ENCODE measurements at regions not wholly inside any gene's neighbourhood (a gene's known extent, or its start where the extent isn't known, plus 50 kb on each side); places are given as distances from the start of the nearest gene placed in this dataset.

DNA sequence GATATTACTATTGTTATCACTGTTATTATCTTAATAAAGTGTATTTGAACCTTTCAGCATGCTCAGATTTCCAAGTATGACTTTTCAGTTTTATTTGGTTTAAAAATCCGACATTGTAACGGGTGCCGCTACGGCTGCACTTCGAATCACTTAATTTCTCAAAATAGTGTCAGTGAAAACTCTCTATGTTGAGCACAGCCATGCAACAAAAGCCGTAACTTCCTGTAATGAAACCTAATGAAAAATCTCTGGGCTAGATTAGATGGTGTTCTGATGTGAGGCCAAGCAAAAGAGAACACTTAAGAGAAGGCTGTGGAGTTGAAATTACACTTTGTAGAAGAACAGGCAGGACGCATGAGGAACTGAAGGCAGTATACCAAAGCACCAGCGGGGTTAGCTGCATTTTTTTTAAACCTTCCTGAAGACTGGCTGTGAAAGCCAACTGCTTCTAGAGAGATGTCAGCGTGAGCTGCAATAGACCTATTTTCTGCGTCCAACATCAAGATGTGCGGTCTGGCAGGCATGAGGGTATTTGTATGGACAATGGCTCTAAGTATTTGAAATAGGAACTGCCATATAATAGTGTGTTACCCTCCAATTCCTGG, 1545.0 kb upstream of the GOT2 start:
- in situ Hi-C loops (cut with HindIII; ENCODE audit: low pct_unique_long_range_greater_than_20kb, low sequenced_read_pairs), result no loop called here
- TF ChIP-seq JUND (IDR thresholded peaks at IDR 0.05; ENCODE audit: low read depth), result no peak
- peak in 1 of 2 experiments; percentile 6 for DNase-seq (ENCODE audit: low read depth in 1 of 2, low spot score in 1 of 2)

DNA sequence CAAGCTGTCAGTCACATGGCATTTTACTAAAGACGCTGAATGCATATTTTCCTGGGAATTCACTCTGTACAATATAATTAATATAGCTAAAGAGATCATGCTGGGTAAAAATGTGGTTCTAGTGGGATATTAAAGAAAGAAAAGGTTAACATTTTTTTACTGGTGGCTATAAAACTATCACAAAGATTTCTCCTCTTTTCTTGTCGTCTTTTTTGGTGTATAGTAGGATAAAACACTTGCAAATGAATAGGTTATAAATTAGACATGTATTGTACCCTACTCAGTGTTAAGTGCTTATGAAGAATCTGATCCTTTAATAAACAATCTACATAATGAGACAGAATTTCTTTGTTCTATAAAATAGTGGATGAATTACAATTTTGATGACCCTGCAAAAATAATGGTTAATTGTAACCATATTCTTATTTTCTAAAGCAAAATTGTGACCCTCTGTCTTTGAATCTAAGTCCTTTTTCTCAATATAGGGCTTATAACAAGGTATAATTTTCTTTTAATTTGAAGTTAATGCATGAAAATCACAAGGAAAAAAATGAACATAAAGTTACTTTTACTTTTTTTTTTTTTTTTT, 1540.4 kb upstream of the GOT2 start:
- no peak for DNase-seq (ENCODE audit: low read depth in 1 of 2, low spot score in 1 of 2)
- TF ChIP-seq JUND (IDR thresholded peaks at IDR 0.05; ENCODE audit: low read depth), result no peak
- in situ Hi-C loops (cut with HindIII; ENCODE audit: low pct_unique_long_range_greater_than_20kb, low sequenced_read_pairs), result no loop called here

DNA sequence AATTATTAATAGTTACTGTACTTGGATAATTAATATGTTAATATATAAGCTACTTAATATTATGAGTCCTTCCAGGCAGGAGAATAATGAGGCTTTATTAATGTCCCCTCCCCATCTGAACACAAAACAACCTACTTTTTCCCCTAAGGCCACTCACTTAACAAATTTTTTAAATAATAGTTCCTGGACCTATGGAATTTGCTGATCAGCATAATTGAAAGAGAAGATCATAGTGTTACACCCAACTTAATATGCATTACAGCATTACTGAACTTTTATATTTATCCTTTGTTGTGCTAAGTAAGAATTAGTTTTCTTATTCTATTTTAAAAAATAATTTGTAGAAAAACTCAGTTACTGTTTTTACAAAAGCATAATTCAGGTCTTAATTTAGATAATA, 1537.7 kb upstream of the GOT2 start:
- no peak for DNase-seq (ENCODE audit: low read depth in 1 of 2, low spot score in 1 of 2)
- in situ Hi-C loops (cut with HindIII; ENCODE audit: low pct_unique_long_range_greater_than_20kb, low sequenced_read_pairs), result no loop called here
- no peak for TF ChIP-seq JUND (IDR thresholded peaks at IDR 0.05; ENCODE audit: low read depth)

DNA sequence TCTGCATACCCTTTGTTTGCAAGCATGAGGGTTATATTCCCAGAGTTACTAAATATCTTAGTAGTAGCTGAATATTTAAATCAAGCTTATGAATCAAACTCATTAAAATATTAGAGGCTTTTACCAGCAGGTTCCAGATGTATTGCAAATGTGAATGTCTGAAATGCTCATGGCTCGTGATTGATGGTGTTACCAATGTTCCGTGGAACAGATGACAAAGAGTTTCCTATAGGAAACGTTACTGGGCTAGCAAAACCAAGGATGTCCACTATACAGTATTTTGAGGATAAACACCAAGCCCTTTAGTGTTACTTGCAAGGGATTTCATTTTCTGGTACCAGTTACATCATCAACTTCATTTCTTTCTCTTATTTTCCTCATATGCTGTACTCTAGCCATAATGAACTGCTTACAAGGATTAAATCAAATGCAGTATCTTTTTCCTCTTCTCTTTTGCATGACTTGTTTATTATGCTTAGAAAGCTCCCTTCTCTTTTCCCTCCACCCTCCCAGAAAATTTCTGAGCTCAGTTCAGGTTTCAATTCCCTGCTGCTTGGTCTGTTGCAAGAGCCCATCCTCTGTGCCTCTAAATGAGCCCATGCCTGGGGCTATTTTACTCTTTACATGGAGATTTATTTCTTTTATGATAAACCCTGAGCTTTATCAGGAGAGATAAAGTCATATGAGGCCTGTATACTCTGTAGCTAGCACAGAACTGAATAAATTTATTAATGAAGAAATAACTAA, 1537.1 kb upstream of the GOT2 start:
- no peak for TF ChIP-seq JUND (IDR thresholded peaks at IDR 0.05; ENCODE audit: low read depth)
- no peak for DNase-seq (ENCODE audit: low read depth in 1 of 2, low spot score in 1 of 2)
- in situ Hi-C loops (cut with HindIII; ENCODE audit: low pct_unique_long_range_greater_than_20kb, low sequenced_read_pairs), result no loop called here

DNA sequence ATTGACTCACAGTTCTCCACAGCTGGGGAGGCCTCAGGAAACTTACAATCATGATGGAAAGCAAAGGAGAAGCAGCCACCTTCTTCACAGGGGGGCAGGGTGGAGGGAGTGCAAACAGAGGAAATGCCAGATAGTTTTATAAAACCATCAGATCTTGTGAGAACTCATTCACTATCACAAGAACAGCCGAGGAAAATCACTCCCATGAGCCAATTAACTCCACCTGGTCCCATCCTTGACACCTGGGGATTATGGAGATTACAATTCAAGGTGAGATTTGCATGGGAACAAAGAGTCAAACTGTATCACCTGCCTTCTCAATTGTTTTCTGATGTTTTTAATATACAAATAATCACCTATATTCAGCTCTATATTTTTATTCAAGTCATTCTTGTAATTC, 1527.3 kb upstream of the GOT2 start:
- DNase-seq (ENCODE audit: low read depth in 1 of 2, low spot score in 1 of 2), result no peak
- TF ChIP-seq JUND (IDR thresholded peaks at IDR 0.05; ENCODE audit: low read depth), result no peak
- in situ Hi-C loops (cut with HindIII; ENCODE audit: low pct_unique_long_range_greater_than_20kb, low sequenced_read_pairs), result no loop called here

DNA sequence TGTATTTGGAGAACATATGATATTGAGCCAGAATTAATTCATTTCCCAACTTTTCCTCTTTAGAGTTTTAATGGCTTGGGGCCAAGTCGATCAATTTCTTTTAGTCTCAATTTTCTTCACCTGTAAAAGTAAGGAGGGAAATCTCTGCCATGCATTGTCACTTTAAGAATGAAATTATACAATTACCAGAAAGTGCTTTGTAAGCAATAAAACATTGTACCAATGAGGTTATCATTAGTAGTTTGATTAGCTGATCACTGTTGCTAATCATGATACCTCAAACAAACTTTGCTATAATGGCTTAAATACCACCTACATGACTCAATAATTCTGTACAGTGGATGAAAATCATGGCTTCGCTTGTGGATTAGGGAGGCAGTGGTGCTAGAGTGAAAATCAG, 1525.8 kb upstream of the GOT2 start:
- DNase-seq (ENCODE audit: low read depth in 1 of 2, low spot score in 1 of 2), result no peak
- in situ Hi-C loops (cut with HindIII; ENCODE audit: low pct_unique_long_range_greater_than_20kb, low sequenced_read_pairs), result no loop called here
- no peak for TF ChIP-seq JUND (IDR thresholded peaks at IDR 0.05; ENCODE audit: low read depth)

DNA sequence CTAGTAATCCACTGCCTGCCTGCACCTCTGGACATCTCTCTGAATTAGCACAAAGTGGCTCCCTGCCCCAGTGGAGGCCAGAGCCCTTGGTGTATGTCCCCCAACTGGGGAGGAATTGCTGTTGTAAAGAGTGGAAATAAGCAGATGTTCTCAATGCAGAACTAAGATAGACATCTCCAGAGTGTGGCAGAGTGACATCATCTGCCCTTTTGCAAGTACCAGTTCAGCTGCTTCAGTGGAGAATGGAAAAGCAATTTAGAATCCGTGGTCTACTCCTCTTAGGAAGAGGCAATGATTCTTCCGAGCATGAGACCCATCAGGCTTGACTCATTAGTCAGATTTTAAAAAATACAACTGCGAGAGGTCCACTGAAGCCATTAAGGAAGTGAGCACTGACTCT, 1512.0 kb upstream of the GOT2 start:
- no peak for TF ChIP-seq JUND (IDR thresholded peaks at IDR 0.05; ENCODE audit: low read depth)
- in situ Hi-C loops (cut with HindIII; ENCODE audit: low pct_unique_long_range_greater_than_20kb, low sequenced_read_pairs), result no loop called here
- no peak for DNase-seq (ENCODE audit: low read depth in 1 of 2, low spot score in 1 of 2)

DNA sequence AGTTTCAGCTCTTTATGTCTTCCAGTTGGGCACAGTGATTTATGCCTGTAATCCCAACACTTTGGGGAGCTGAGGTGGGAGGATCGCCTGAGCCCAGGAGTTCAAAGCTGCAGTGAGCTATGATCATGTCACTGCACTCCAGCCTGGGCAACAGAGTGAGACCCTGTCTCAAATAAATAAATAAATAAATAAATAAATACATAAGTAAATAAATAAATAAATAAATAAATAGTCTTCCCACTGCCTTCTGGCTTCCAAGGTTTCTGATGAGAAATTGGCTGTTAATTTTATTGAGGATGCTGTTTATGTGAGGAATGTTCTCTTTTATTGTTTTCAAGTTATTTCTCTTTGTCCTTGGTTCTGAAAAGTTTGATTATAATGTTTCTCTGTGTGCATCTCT, 1507.6 kb upstream of the GOT2 start:
- in situ Hi-C loops (cut with HindIII; ENCODE audit: low pct_unique_long_range_greater_than_20kb, low sequenced_read_pairs), result no loop called here
- DNase-seq (ENCODE audit: low read depth in 1 of 2, low spot score in 1 of 2), result no peak
- no peak for TF ChIP-seq JUND (IDR thresholded peaks at IDR 0.05; ENCODE audit: low read depth)

DNA sequence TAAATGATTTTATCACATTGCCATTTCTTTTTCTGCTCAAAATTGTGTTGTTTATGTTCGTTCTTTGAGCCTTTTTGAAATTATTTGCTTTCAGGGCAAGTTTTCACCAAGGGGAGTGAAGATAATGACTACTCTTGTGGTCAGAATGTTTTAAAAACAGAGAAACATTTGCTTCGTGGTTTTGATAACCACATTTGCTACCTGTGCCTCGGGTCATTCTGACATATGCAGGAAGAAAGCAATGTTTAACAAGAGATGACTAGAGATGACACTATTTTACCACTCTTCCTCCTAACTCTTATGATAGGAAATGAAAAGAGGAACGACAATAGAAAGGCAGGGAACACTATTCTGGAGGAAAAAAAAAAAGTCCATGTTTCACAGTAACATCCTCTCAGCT, 1496.5 kb upstream of the GOT2 start:
- DNase-seq (ENCODE audit: low read depth in 1 of 2, low spot score in 1 of 2), result no peak
- in situ Hi-C loops (cut with HindIII; ENCODE audit: low pct_unique_long_range_greater_than_20kb, low sequenced_read_pairs), result no loop called here
- no peak for TF ChIP-seq JUND (IDR thresholded peaks at IDR 0.05; ENCODE audit: low read depth)

DNA sequence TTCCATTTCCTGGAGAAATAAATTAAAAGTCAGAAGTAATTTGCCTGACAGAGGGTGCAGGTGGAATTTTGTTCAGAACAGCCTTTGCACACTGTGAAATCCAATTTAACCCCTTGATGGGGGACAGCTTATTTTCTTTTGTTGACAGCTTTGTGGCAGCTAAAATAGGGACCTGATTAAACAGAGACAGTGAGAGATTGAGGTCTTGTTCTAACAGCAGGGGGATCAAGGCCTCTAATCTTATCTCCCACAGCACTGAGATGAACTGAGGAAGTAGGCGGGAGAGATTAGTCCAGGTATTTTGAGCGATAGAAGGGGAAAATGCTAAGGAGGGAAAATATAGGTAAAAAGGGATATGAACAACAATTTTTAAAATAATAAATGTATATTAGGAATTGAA, 1491.4 kb upstream of the GOT2 start:
- no peak for DNase-seq (ENCODE audit: low read depth in 1 of 2, low spot score in 1 of 2)
- TF ChIP-seq JUND (IDR thresholded peaks at IDR 0.05; ENCODE audit: low read depth), result no peak
- in situ Hi-C loops (cut with HindIII; ENCODE audit: low pct_unique_long_range_greater_than_20kb, low sequenced_read_pairs), result no loop called here

DNA sequence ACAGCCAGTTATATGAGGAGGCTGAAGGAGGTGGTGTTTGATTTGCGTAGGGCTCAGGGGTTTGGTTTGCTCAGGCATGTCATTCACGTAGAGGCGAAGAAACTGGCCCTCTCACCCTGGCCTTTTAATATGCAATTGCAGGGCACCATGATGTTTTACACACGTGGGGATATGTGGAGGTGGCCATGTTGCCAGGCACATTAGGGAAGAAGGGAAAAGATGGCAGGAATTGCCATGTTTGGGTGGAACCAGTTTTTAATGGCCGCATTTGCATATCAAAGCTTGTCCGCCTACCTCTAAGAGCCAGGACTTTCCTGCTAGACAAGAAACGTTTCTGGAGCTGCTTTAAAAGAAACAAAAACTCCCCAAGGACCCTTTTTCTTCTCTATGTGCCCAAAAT, 1483.7 kb upstream of the GOT2 start:
- TF ChIP-seq JUND (IDR thresholded peaks at IDR 0.05; ENCODE audit: low read depth), result no peak
- DNase-seq (ENCODE audit: low read depth in 1 of 2, low spot score in 1 of 2), result peak in 1 of 2 experiments; percentile 1
- in situ Hi-C loops (cut with HindIII; ENCODE audit: low pct_unique_long_range_greater_than_20kb, low sequenced_read_pairs), result no loop called here

DNA sequence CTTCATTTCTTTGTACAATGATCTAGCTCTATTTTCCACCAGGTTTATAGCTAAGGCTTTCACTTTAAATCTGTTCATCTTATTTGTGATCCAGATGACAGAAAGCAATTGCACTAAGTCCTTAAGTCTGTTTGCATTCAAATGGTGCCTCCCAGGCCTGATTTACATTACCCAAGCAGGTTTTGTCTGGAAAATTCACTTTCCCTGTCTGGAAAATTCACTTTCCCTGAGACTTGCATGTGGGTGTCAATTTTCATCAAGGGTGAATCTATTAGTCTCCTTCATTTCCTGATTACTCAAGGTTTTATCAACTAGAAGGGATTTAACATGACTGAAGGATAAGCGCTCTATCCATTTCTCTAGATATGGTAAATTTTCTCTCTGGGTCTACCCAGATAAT, 1480.2 kb upstream of the GOT2 start:
- DNase-seq (ENCODE audit: low read depth in 1 of 2, low spot score in 1 of 2), result no peak
- no peak for TF ChIP-seq JUND (IDR thresholded peaks at IDR 0.05; ENCODE audit: low read depth)
- in situ Hi-C loops (cut with HindIII; ENCODE audit: low pct_unique_long_range_greater_than_20kb, low sequenced_read_pairs), result no loop called here

DNA sequence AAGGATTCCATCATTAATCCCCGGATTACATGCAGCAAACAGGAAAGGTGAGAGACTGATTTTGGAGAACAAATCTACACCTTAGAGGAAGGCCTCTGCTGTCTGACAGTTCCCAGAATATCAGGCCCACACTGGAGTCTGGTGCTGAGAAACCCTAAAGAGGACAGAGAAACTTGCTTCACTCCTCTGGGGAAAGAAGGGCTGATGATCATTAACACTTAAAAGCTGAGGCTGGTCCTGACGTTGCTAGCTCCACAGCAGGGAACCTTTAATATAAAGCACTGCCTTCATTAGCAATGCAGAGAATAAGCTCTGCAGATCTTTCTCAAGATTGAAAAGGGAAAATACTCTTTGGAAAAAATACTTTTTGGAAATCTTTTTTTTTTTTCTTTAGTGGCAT, 1472.4 kb upstream of the GOT2 start:
- no peak for TF ChIP-seq JUND (IDR thresholded peaks at IDR 0.05; ENCODE audit: low read depth)
- in situ Hi-C loops (cut with HindIII; ENCODE audit: low pct_unique_long_range_greater_than_20kb, low sequenced_read_pairs), result no loop called here
- no peak for DNase-seq (ENCODE audit: low read depth in 1 of 2, low spot score in 1 of 2)
